ENCODE measurements at regions not wholly inside any gene's neighbourhood (a gene's known extent, or its start where the extent isn't known, plus 50 kb on each side); places are given as distances from the start of the nearest gene placed in this dataset.
"Not testable (repeated sequence)": the region's sequence is repeated elsewhere in the genome, so short reads cannot be mapped to it uniquely, and the experiment has no call there.

DNA sequence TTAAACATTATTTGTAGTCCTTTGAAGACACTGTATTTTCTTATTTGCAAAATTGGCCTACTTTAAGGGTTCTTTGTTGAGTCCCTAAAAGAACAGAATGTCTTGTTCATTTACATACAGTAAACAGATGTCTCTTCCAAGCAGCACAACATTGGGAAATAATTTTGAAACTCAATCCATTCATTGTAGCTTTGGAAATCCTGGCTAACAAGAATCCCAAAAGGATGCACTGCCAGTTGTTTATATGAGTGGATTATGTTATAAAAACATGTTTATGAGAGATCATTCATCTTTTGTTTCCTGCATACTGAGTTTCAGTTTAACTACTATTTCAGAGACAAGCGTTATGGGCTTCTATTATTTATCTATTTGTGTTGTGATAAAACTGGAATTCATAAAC is 499.3 kb downstream of the PID1 start:
- TF ChIP-seq, protein P1, sequence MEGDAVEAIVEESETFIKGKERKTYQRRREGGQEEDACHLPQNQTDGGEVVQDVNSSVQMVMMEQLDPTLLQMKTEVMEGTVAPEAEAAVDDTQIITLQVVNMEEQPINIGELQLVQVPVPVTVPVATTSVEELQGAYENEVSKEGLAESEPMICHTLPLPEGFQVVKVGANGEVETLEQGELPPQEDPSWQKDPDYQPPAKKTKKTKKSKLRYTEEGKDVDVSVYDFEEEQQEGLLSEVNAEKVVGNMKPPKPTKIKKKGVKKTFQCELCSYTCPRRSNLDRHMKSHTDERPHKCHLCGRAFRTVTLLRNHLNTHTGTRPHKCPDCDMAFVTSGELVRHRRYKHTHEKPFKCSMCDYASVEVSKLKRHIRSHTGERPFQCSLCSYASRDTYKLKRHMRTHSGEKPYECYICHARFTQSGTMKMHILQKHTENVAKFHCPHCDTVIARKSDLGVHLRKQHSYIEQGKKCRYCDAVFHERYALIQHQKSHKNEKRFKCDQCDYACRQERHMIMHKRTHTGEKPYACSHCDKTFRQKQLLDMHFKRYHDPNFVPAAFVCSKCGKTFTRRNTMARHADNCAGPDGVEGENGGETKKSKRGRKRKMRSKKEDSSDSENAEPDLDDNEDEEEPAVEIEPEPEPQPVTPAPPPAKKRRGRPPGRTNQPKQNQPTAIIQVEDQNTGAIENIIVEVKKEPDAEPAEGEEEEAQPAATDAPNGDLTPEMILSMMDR (IDR thresholded peaks at IDR 0.05; ENCODE audit: borderline replicate concordance, insufficient read depth, low read depth, low read length) = no peak
- no peak overlapping the region for H3K4me3 ChIP-seq (ENCODE audit: low read depth, low read length)

DNA sequence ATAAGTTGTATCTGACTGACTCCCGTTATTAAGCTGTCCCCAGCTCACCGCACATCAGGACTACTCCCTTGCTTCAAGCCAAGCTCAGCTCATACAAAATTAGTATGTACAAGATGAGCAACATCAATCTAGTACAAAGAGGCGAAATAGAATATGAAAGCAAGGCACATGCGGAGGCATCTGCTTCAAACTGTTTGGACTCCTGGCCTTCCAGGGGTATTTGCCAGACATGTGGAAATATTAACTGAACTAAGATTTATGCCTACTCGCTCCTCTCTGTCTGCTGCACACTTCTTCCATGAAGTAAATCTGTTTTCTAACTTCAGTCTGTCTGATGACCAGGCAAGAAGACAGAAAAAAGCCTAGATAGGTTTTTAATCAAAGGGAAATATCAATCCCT is 499.8 kb downstream of the PID1 start:
- no peak overlapping the region for H3K4me3 ChIP-seq (ENCODE audit: low read depth, low read length)
- TF ChIP-seq, protein P1 (IDR thresholded peaks at IDR 0.05; ENCODE audit: borderline replicate concordance, insufficient read depth, low read depth, low read length) = no peak

DNA sequence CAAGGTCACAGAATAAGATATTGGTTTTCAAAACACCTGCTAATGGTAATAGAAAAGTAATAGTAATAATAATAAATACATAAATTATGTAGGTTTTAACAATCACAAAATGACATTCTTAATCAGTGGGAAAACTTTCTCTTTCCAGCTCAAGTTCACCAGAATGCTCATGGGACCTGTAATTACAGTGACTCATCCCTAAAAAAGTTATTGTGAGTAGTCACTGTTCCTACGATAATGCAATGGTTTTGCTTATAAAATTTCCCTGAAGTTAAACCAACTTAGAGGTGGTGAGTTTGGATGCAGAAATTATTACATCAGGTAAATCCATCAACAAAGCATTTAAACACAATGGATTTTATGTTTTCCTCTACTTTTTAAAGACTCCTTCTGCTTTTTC is 502.3 kb downstream of the PID1 start:
- no peak overlapping the region for H3K4me3 ChIP-seq (ENCODE audit: low read depth, low read length)

DNA sequence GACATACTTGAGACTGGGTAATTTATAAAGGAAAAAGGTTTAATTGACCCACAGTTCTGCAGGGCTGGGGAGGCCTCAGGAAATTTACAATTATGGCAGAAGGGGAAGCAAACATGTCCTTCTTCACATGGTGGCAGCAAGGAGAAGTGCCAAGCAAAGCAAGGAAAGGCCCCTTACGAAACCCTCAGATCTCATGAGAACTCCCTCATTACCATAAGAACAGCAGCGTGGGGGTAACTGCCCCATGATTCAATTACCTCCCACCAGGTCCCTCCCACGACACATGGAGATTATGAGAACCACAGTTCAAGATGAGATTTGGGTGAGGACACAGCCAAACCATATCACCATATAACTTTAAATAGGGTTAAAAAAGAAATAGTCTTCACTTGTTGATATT is 502.9 kb downstream of the PID1 start:
- H3K4me3 ChIP-seq (ENCODE audit: low read depth, low read length) = not testable (repeated sequence)

More for the DNA sequence above, 502.3 kb downstream of the PID1 start:
- TF ChIP-seq, protein P1 (IDR thresholded peaks at IDR 0.05; ENCODE audit: borderline replicate concordance, insufficient read depth, low read depth, low read length) = no peak

DNA sequence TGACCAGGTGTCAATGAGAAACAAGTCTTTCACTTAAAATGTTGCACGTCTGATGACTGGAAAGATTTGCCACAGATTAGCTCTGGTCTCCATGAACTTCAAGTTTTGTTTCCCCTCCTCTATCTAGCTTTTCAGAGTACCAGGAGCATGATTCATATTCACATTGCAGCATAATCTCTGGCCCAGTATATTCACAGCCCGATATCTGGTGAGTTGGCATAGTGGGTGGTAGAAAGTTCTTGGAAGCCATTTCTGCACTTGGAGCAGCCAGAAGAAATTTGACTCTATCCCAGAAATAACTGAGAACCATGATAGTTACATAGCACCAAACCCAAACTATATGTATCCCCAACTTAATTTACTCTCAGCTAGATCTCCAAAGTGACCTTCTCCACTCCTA is 503.9 kb downstream of the PID1 start:
- no peak overlapping the region for H3K4me3 ChIP-seq (ENCODE audit: low read depth, low read length)
- TF ChIP-seq, protein P1 (IDR thresholded peaks at IDR 0.05; ENCODE audit: borderline replicate concordance, insufficient read depth, low read depth, low read length) = no peak

DNA sequence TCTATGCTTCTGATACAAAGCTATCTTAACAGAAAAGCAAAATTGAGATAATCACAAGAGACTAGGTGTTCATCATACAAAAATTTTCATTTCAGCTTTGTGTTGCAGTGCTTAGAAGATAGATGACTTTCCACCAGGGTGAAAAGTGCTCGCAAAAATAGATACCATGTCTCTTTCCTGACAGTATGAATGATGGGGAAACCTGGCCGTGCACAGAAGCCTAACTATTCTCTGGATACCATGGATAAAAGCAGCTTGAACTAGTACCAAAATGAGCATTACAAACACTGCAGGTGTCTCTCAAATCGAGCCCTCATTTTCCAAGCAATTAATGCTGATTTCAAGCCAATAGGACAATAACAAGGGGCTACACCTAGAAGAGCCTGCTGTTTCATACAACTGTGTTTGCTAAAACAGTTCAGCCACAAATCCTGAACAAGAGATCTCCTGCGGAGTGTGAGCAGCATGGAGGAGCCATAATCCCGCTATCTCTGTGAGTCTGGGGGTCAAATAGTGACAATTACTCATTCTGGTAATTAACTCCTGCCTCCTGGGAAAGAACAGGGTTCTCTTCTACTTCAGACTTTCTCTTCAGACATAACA is 507.6 kb downstream of the PID1 start:
- H3K4me3 ChIP-seq (ENCODE audit: low read depth, low read length) = no peak overlapping the region
- TF ChIP-seq, protein P1 (IDR thresholded peaks at IDR 0.05; ENCODE audit: borderline replicate concordance, insufficient read depth, low read depth, low read length) = no peak

DNA sequence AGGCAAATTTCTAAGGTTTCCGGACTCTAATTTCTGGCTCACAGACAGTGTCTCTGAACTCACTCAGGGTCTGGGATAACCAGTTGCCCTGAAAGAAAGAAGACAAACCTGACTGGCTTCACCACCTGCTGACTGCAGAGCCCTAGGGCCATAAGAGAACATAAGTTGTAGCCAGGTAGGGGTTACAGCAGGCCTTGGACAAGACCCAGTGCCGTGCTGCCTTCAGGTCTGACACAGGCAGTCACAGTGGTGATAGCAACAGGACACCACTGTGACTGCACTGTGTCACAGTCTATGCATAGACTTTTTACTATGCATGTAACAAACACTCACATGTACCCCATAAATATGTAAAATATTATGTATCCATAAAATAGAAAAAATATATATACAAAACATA is 508.5 kb downstream of the PID1 start:
- TF ChIP-seq, protein P1 (IDR thresholded peaks at IDR 0.05; ENCODE audit: borderline replicate concordance, insufficient read depth, low read depth, low read length) = no peak
- H3K4me3 ChIP-seq (ENCODE audit: low read depth, low read length) = no peak overlapping the region

DNA sequence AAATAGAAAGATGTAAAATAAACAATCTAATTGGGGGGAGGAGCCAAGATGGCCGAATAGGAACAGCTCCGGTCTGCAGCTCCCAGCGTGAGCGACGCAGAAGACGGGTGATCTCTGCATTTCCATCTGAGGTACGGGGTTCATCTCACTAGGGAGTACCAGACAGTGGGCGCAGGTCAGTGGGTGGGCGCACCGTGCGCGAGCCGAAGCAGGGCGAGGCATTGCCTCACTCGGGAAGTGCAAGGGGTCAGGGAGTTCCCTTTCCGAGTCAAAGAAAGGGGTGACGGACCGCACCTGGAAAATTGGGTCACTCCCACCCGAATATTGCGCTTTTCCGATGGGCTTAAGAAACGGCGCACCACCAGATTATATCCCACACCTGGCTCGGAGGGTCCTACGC is 515.4 kb downstream of the PID1 start:
- H3K4me3 ChIP-seq (ENCODE audit: low read depth, low read length) = not testable (repeated sequence)

Data from GM12875 (cell line).